Lower lobe of right lung (tissue), 2 donors: ENCODE measurements at regions not wholly inside any gene's neighbourhood (a gene's known extent, or its start where the extent isn't known, plus 50 kb on each side); places are given as distances from the start of the nearest gene placed in this dataset.

Source experiments
- ATAC-seq, 2 donors: fragments of 200-7000 bp; cut with Tn5 transposase; one replicate each; pipeline ENCODE4 v1.9.1; 2020 to 2022; ENCODE audit warnings: mild to moderate bottlenecking in 2 of 2, moderate library complexity in 2 of 2
- DNase-seq: peaks from one replicate; pipeline ENCODE4 v3.0.0-alpha.2; 2020
- H3K27ac ChIP-seq: fragments of 200-600 bp; one replicate; pipeline ENCODE4 v1.8.0; 2022
- H3K27me3 ChIP-seq: fragments of 200-600 bp; one replicate; pipeline ENCODE4 v1.8.0; 2022; ENCODE audit warnings: low read depth
- H3K36me3 ChIP-seq: fragments of 200-600 bp; one replicate; pipeline ENCODE4 v1.8.0; 2022; ENCODE audit warnings: mild to moderate bottlenecking
- H3K4me1 ChIP-seq: fragments of 200-600 bp; one replicate; pipeline ENCODE4 v1.8.0; 2022
- H3K4me3 ChIP-seq: fragments of 200-600 bp; one replicate; pipeline ENCODE4 v1.8.0; 2022; ENCODE audit warnings: mild to moderate bottlenecking
- H3K9me3 ChIP-seq: fragments of 200-600 bp; one replicate; pipeline ENCODE4 v1.8.0; 2022
- intact Hi-C: fragments of 100-400 bp; cut with DNase I; formaldehyde crosslinking; loops from one replicate; pipeline ENCODE4 v1.11.0; 2022
- TF ChIP-seq, protein P1 (sequence below): fragments of 200-600 bp; IDR thresholded peaks from one replicate; pipeline ENCODE4 v1.8.0; 2022; ENCODE audit warnings: antibody characterized with exemption, mild to moderate bottlenecking
- donor health status: DM: no; HTN: yes; CAD: no; lungs with severe emphysema.

DNA sequence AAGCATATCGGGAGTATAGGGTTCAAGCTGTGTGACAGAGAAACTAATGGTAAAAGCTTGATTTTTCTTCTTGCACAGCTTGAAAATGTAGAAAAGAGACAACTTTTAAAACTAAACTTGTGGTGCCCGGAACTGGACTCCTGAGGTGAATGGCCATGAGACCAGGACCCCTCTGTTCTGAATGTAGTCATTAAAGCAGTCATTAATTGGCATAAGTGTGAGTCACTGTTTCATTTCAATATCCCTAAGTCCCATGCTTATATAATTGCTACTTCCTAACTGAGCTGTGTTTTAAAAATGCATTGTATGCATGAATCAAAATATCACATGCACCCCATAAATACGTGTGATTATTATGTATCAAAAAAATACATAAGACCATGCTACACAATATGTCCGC lies 463.1 kb upstream of the DYNLRB2 start:
- intact Hi-C loops = no loop called here
- H3K27me3 ChIP-seq = no peaks in the 10 kb centered on the region
- H3K4me1 ChIP-seq = no peaks in the 10 kb centered on the region
- DNase-seq = no peak
- ATAC-seq = no peak
- H3K36me3 ChIP-seq = no peaks in the 10 kb centered on the region
- TF ChIP-seq, protein P1, sequence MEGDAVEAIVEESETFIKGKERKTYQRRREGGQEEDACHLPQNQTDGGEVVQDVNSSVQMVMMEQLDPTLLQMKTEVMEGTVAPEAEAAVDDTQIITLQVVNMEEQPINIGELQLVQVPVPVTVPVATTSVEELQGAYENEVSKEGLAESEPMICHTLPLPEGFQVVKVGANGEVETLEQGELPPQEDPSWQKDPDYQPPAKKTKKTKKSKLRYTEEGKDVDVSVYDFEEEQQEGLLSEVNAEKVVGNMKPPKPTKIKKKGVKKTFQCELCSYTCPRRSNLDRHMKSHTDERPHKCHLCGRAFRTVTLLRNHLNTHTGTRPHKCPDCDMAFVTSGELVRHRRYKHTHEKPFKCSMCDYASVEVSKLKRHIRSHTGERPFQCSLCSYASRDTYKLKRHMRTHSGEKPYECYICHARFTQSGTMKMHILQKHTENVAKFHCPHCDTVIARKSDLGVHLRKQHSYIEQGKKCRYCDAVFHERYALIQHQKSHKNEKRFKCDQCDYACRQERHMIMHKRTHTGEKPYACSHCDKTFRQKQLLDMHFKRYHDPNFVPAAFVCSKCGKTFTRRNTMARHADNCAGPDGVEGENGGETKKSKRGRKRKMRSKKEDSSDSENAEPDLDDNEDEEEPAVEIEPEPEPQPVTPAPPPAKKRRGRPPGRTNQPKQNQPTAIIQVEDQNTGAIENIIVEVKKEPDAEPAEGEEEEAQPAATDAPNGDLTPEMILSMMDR = no peak
- H3K4me3 ChIP-seq = no peak overlapping the region
- H3K27ac ChIP-seq = no peak overlapping the region
- no peaks in the 10 kb centered on the region for H3K9me3 ChIP-seq

DNA sequence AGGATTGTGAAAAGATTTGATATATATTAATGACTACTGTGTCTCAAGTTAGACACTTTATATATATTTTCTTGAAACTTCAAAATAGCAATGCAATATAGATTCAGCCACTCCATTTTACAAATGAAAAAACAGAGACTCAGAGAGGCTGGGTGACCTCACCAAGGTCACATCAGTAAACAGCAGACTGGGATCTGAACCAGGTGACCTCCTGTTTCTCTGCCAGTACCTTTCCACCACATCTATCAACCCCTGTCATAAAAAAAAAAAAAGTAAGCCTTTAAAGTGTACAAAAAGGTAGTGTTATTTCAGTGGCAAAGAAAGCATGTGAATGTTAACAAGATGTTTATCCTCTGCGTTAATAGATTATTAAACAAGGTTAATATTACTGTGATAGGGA lies 466.5 kb upstream of the DYNLRB2 start:
- Histone ChIP-seq H3K4me3 (no peak overlapping the region), H3K36me3 (no peaks in the 10 kb centered on the region), H3K27me3 (no peaks in the 10 kb centered on the region), H3K9me3 (no peaks in the 10 kb centered on the region), H3K4me1 (no peaks in the 10 kb centered on the region), H3K27ac (no peak overlapping the region)
- TF ChIP-seq, protein P1 = no peak
- ATAC-seq (no peak), DNase-seq (no peak)
- intact Hi-C loops = no loop called here

DNA sequence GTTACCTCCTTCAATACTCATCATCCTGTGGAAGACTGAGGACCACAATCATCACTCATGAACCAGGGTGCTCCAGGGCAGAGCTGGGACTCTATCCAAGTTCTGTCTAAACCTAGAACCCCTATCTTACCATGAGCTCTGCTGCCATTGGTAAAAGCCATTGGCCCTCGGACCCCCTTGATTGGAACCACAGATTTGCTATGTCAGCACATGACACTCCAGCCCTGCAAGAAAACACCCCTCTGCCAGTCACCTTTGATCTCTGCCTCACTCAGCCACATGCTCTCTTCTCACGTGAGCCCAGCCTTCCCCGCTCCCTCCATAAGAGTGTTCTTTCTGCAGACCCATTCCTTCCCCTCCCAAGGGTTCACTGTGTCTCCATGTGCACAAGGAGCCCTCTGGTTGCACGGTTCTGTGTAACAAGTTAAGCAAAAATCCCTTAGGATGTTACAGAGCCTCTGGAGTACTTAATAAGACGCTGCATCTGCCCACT lies 468.8 kb upstream of the DYNLRB2 start:
- no peak for ATAC-seq
- TF ChIP-seq, protein P1 = no peak
- no peaks in the 10 kb centered on the region for H3K36me3 ChIP-seq
- no peak overlapping the region for H3K4me3 ChIP-seq
- no peaks in the 10 kb centered on the region for H3K9me3 ChIP-seq
- DNase-seq = no peak
- H3K4me1 ChIP-seq = no peaks in the 10 kb centered on the region
- H3K27ac ChIP-seq = no peak overlapping the region
- H3K27me3 ChIP-seq = no peaks in the 10 kb centered on the region
- intact Hi-C loops = no loop called here

- intact Hi-C loops = no loop called here
- H3K27ac ChIP-seq = no peak overlapping the region
- no peaks in the 10 kb centered on the region for H3K9me3 ChIP-seq
- no peak for DNase-seq
- TF ChIP-seq, protein P1 = no peak
- H3K36me3 ChIP-seq = no peaks in the 10 kb centered on the region
- no peak overlapping the region for H3K4me3 ChIP-seq
- H3K27me3 ChIP-seq = no peaks in the 10 kb centered on the region
- H3K4me1 ChIP-seq = no peaks in the 10 kb centered on the region
- no peak for ATAC-seq
Measured at GRCh38 chr16:80066805-80067580, 466.5 kb upstream of the MAF start.

DNA sequence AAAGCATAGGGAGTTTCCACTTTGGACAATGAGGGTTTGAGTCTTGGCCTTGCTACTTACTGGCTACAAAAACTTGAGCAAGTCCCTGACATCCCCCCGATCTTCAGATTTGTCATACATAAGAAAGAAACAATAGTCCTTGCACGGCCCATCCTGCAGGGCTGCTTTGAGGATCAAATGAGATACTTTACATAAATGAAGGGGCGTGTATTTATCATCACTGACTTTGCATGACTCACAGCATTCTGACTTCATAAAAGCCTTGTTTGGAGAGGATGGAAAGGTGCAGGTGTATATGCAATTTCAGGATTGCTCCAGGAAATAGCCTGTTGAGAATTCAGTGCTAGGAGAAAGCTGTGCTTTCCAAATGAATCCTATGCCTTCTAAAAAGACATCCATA lies 465.0 kb upstream of the MAF start:
- Histone ChIP-seq H3K27ac (no peak overlapping the region), H3K27me3 (no peaks in the 10 kb centered on the region), H3K36me3 (no peaks in the 10 kb centered on the region), H3K4me3 (no peak overlapping the region), H3K4me1 (no peaks in the 10 kb centered on the region), H3K9me3 (no peaks in the 10 kb centered on the region)
- ATAC-seq (no peak), DNase-seq (no peak)
- intact Hi-C loops = no loop called here
- TF ChIP-seq, protein P1 = no peak
